Kidney epithelial cell (primary cell): ENCODE measurements at regions not wholly inside any gene's neighbourhood (a gene's known extent, or its start where the extent isn't known, plus 50 kb on each side); places are given as distances from the start of the nearest gene placed in this dataset.

Experiments used
- DNase-seq: peaks from one replicate; pipeline ENCODE4 v3.0.0-alpha.2; 2010; ENCODE audit warnings: low read depth
- H3K27me3 ChIP-seq: 2 replicates; pipeline ENCODE4 v1.6.0; 2011; ENCODE audit warnings: low read length; ENCODE audit not compliant: control insufficient read depth, insufficient read depth
- H3K36me3 ChIP-seq: 2 replicates; pipeline ENCODE4 v1.5.1; 2011; ENCODE audit warnings: low read length; ENCODE audit not compliant: control insufficient read depth, insufficient read depth
- H3K4me3 ChIP-seq: 2 replicates; pipeline ENCODE4 v1.5.1; 2011; ENCODE audit warnings: low read depth, mild to moderate bottlenecking, control low read depth, low read length
- TF ChIP-seq, protein P1 (sequence below): IDR thresholded peaks from 2 replicates; pipeline ENCODE4 v1.5.1; 2011; ENCODE audit warnings: mild to moderate bottlenecking, moderate library complexity, low read length, control low read depth, inconsistent platforms; ENCODE audit not compliant: insufficient read depth, poor library complexity, severe bottlenecking

DNA sequence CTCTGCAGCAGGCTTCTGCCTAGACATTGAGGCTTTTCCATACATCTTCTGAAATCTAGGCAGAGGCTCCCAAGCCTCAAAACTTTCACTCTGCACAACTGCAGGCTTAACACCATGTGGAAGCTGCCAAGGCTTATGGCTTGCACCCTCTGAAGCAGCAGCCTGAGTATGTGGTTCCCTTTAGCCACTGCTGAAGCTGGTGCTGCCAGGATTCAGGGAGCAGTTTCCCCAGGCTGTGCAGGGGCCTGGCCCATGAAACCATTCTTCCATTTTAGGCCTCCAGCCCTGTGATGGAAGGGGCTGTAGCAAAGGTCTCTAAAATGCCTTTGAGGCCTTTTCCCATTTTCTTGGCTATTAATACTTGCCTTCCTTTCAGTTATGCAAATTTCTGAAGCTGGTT, 680.3 kb upstream of the FTMT start:
- H3K27me3 ChIP-seq, result no peaks in the 10 kb centered on the region
- no peak for DNase-seq
- no peak overlapping the region for H3K4me3 ChIP-seq
- TF ChIP-seq, protein P1, sequence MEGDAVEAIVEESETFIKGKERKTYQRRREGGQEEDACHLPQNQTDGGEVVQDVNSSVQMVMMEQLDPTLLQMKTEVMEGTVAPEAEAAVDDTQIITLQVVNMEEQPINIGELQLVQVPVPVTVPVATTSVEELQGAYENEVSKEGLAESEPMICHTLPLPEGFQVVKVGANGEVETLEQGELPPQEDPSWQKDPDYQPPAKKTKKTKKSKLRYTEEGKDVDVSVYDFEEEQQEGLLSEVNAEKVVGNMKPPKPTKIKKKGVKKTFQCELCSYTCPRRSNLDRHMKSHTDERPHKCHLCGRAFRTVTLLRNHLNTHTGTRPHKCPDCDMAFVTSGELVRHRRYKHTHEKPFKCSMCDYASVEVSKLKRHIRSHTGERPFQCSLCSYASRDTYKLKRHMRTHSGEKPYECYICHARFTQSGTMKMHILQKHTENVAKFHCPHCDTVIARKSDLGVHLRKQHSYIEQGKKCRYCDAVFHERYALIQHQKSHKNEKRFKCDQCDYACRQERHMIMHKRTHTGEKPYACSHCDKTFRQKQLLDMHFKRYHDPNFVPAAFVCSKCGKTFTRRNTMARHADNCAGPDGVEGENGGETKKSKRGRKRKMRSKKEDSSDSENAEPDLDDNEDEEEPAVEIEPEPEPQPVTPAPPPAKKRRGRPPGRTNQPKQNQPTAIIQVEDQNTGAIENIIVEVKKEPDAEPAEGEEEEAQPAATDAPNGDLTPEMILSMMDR, result no peak
- no peaks in the 10 kb centered on the region for H3K36me3 ChIP-seq

DNA sequence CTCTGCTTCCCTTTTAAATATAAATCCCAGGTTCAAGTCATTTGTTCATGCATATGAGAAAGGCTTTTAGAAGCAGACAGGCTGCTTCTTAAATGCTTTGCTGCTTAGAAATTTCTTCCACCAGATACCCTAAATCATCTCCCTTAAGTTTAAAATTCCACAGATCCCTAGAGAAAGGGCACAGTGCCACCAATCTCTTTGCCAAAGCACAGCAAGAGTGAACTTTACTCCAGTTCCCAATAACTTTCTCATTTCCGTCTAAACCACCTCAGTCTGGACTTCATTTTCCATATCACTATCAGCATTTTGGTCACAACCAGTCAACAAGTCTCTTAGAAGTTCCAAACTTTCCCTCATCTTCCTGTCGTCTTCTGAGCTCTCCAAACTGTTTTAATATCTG, 679.8 kb upstream of the FTMT start:
- DNase-seq, result no peak
- TF ChIP-seq, protein P1, result no peak
- H3K27me3 ChIP-seq, result no peaks in the 10 kb centered on the region
- no peaks in the 10 kb centered on the region for H3K36me3 ChIP-seq
- H3K4me3 ChIP-seq, result no peak overlapping the region

DNA sequence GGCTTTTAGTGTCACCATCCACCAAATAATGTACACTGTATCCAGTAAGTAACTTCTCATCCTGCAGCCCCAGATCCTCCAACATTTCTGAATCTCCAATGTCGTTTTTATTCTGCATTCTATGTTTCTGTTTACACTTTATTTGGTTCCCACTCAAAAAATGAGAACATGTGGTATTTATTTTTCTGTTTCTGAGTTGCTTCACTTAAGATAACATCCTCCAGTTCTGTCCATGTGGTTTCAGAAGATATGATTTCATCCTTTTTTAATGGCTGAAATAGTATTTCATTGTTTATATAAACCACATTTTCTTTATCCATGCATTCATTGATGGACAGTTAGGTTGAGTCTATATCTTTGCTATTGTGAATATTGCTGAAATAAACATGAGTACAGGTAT, 677.3 kb upstream of the FTMT start:
- Histone ChIP-seq H3K4me3 (no peak overlapping the region), H3K36me3 (no peaks in the 10 kb centered on the region), H3K27me3 (no peaks in the 10 kb centered on the region)
- TF ChIP-seq, protein P1, result no peak
- DNase-seq, result no peak

DNA sequence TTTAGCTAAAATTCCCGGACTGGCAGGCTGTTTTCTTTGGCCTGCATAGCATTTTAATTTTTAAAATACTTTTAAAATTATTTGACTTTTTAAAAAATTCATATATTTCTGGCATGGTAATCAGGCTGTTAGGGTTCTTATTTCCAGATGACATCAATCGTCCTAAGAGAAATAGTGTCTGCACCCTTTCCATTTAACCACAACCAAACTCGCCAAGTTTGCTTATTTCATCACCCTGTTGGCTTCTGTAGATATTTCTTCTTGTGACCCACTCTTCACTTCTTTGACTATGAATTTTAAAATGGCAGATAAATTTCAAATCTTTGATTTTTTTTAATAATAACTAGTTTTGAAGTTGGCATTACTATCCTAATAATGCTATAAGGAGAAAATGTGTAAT, 675.7 kb upstream of the FTMT start:
- no peaks in the 10 kb centered on the region for H3K36me3 ChIP-seq
- TF ChIP-seq, protein P1, result no peak
- H3K27me3 ChIP-seq, result no peaks in the 10 kb centered on the region
- DNase-seq, result no peak
- no peak overlapping the region for H3K4me3 ChIP-seq

DNA sequence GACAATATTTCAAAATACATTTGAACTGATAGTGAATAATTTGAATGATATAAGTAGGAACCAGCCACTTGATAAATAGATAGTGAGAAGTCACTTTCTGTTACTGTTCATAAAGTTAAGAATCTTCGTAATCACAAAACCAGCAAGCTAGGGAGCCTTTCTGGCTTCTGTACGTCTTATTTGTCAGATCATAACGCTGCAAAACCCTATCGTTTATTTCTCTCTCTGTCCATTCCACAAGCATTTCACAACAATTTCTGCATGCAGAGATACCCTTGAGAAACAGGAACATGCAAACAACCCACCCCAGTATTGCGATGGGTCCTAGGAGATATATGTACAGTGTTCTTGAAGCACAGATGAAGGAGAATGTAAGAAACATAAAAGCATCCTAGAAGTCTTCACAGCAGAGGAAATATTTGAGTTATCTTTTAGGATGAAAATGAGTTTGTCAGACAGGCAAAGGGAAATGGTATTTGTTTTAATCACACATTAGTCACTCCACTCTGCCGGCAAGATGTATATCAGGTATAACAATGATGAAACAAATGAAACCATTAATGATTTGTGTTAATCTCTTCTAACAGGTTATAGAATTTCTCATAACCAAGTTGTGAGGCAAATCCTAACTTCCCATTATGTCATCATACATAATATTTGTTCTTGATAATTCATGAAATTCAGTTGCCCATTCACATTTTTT, 668.7 kb upstream of the FTMT start:
- Histone ChIP-seq H3K27me3 (no peaks in the 10 kb centered on the region), H3K4me3 (no peak overlapping the region), H3K36me3 (no peaks in the 10 kb centered on the region)
- DNase-seq, result no peak
- TF ChIP-seq, protein P1, result no peak

DNA sequence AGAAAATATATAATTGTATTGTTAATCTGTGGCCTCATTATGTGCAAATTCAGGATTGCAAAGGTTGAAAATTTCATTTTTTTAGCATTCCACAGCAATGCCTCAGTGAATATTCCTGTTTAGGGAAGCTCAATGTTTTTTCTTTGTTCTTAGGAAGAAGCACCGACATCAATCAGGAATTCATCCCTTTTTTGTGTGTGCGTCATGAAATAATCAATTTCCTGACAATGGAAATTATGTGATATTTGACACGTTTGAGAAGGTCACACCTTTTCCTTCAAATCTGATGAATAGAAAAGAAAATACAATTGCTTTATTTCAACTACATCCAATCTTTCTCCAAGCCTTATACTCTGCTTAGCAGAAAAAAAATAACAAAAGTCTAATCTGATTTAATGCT, 662.8 kb upstream of the FTMT start:
- Histone ChIP-seq H3K4me3 (no peak overlapping the region), H3K27me3 (no peaks in the 10 kb centered on the region), H3K36me3 (no peaks in the 10 kb centered on the region)
- TF ChIP-seq, protein P1, result no peak
- DNase-seq, result no peak
